PC-3 (cell line): ENCODE measurements at regions not wholly inside any gene's neighbourhood (a gene's known extent, or its start where the extent isn't known, plus 50 kb on each side); places are given as distances from the start of the nearest gene placed in this dataset.

Experiments used
- ATAC-seq: fragments of 200-7000 bp; cut with Tn5 transposase; 2 replicates; pipeline ENCODE4 v1.9.1; 2020; ENCODE audit warnings: mild to moderate bottlenecking, moderate library complexity
- BruUV-seq: library from RNA; stranded (reverse); fragments of 400-500 nt; replicated peaks from 2 replicates; lab custom pipeline; 2021; lab: Mats Ljungman, UMichigan
- CTCF ChIA-PET: fragments of 300-600 bp; sonication (Branson Sonifier 250); formaldehyde crosslinking; loops from one replicate; lab custom pipeline; 2022; ENCODE audit warnings: antibody characterized with exemption; lab: Charles Lee
- POLR2A ChIA-PET: fragments of 300-600 bp; sonication (Branson Sonifier 250); formaldehyde crosslinking; loops from one replicate; lab custom pipeline; 2022; ENCODE audit warnings: antibody characterized with exemption; ENCODE audit not compliant: unreplicated experiment; lab: Charles Lee
- DNase-seq: peaks from one replicate; pipeline ENCODE4 v3.0.0-alpha.2; 2015
- H2AFZ ChIP-seq: fragments of 300-600 bp; sonication (generic); 2 replicates; pipeline ENCODE4 v1.6.0; 2016; ENCODE audit warnings: antibody characterized with exemption, low read length
- H3F3A ChIP-seq: fragments of 300-600 bp; sonication (generic); one replicate; pipeline ENCODE4 v1.6.0; 2017; ENCODE audit warnings: antibody characterized with exemption, low read length, control low read depth, mild to moderate bottlenecking; ENCODE audit not compliant: unreplicated experiment
- H3K27ac ChIP-seq: fragments of 300-600 bp; sonication (generic); 2 replicates; pipeline ENCODE4 v1.5.1; 2016; ENCODE audit warnings: mild to moderate bottlenecking, low read length
- H3K27me3 ChIP-seq: fragments of 300-600 bp; sonication (generic); 2 replicates; pipeline ENCODE4 v1.6.1; 2016; ENCODE audit warnings: low read length, mixed read lengths
- H3K36me3 ChIP-seq: fragments of 300-600 bp; sonication (generic); 2 replicates; pipeline ENCODE4 v1.6.1; 2016; ENCODE audit warnings: low read depth, mixed run types, low read length, mixed read lengths
- H3K4me1 ChIP-seq: fragments of 300-600 bp; sonication (generic); 2 replicates; pipeline ENCODE4 v1.5.1; 2016; ENCODE audit warnings: low read length; ENCODE audit not compliant: insufficient read depth
- H3K4me2 ChIP-seq: fragments of 300-600 bp; sonication (generic); 2 replicates; pipeline ENCODE4 v1.6.0; 2016; ENCODE audit warnings: low read length
- H3K4me3 ChIP-seq: fragments of 300-600 bp; sonication (generic); 2 replicates; pipeline ENCODE4 v1.5.1; 2016; ENCODE audit warnings: mild to moderate bottlenecking, low read length, mixed read lengths
- H3K79me2 ChIP-seq: fragments of 300-600 bp; sonication (generic); 2 replicates; pipeline ENCODE4 v1.6.1; 2017; ENCODE audit warnings: low read length, mixed read lengths
- H3K9ac ChIP-seq: fragments of 300-600 bp; sonication (generic); 2 replicates; pipeline ENCODE4 v1.6.0; 2016; ENCODE audit warnings: mild to moderate bottlenecking, low read length
- H3K9me2 ChIP-seq: fragments of 300-600 bp; sonication (generic); replicated peaks from 2 replicates; pipeline ENCODE4 v1.6.1; 2016; ENCODE audit warnings: mixed run types, low read length, mixed read lengths
- H3K9me3 ChIP-seq: fragments of 300-600 bp; sonication (generic); 2 replicates; pipeline ENCODE4 v1.6.1; 2016; ENCODE audit warnings: low read length, mixed read lengths
- H4K20me1 ChIP-seq: fragments of 300-600 bp; sonication (generic); 2 replicates; pipeline ENCODE4 v1.6.1; 2016; ENCODE audit warnings: low read length, mixed read lengths
- CTCF ChIP-seq: fragments of 300-600 bp; sonication (generic); conservative IDR thresholded peaks from 2 replicates; pipeline ENCODE4 v1.5.1; 2017; ENCODE audit warnings: antibody characterized with exemption, low read depth, mild to moderate bottlenecking, low read length
- EZH2 ChIP-seq: fragments of 300-600 bp; sonication (generic); IDR thresholded peaks from one replicate; pipeline ENCODE4 v1.6.1; 2017; ENCODE audit warnings: antibody characterized with exemption, mild to moderate bottlenecking, low read length; ENCODE audit not compliant: unreplicated experiment
- EZH2phosphoT487 ChIP-seq: fragments of 300-600 bp; sonication (generic); IDR thresholded peaks from 2 replicates; pipeline ENCODE4 v1.6.1; 2018; ENCODE audit warnings: mild to moderate bottlenecking, antibody characterized with exemption, low read length, borderline replicate concordance
- intact Hi-C: fragments of 100-400 bp; cut with micrococcal nuclease; formaldehyde crosslinking; loops from 2 replicates; pipeline ENCODE4 v1.9.0; 2023

GRCh38 chr10:42981358-42982236 is 95.3 kb upstream of the RET start:
- H3K9me2 ChIP-seq: no peaks in the 10 kb centered on the region
- H4K20me1 ChIP-seq: no peaks in the 10 kb centered on the region
- H3K9ac ChIP-seq: no peak overlapping the region
- H3K4me1 ChIP-seq: no peaks in the 10 kb centered on the region
- no peak overlapping the region for H3K4me2 ChIP-seq
- H3K36me3 ChIP-seq: no peaks in the 10 kb centered on the region
- H2AFZ ChIP-seq: no peak overlapping the region
- ATAC-seq (no peak), DNase-seq (no peak)
- H3K4me3 ChIP-seq: no peak overlapping the region
- BruUV-seq: no TSS peak
- no peak for TF ChIP-seq EZH2phosphoT487
- TF ChIP-seq EZH2: no peak
- no peak for TF ChIP-seq CTCF
- no peaks in the 10 kb centered on the region for H3F3A ChIP-seq
- no peaks in the 10 kb centered on the region for H3K9me3 ChIP-seq
- H3K79me2 ChIP-seq: no peaks in the 10 kb centered on the region
- H3K27ac ChIP-seq: no peak overlapping the region
- peaks cover 8% of the 10 kb centered on the region; the same call in 1 of the 2 replicates for H3K27me3 ChIP-seq
- POLR2A ChIA-PET: no interaction called here
- CTCF ChIA-PET: no interaction called here
- intact Hi-C loops: no loop called here

GRCh38 chr10:42982891-42983506 is 93.9 kb upstream of the RET start:
- no peaks in the 10 kb centered on the region for H3F3A ChIP-seq
- H3K27ac ChIP-seq: no peak overlapping the region
- peaks cover 8% of the 10 kb centered on the region; the same call in 1 of the 2 replicates for H3K27me3 ChIP-seq
- no peaks in the 10 kb centered on the region for H3K9me2 ChIP-seq
- intact Hi-C loops: no loop called here
- H3K79me2 ChIP-seq: no peaks in the 10 kb centered on the region
- no peak for TF ChIP-seq EZH2phosphoT487
- no peak for TF ChIP-seq CTCF
- no peak for TF ChIP-seq EZH2
- H2AFZ ChIP-seq: no peak overlapping the region
- H3K9ac ChIP-seq: no peak overlapping the region
- no peaks in the 10 kb centered on the region for H3K4me1 ChIP-seq
- H3K9me3 ChIP-seq: no peaks in the 10 kb centered on the region
- no peaks in the 10 kb centered on the region for H3K36me3 ChIP-seq
- no peaks in the 10 kb centered on the region for H4K20me1 ChIP-seq
- DNase-seq: no peak
- H3K4me2 ChIP-seq: no peak overlapping the region
- ChIA-PET CTCF (no interaction called here), POLR2A (no interaction called here)
- BruUV-seq: no TSS peak
- ATAC-seq: no peak
- no peak overlapping the region for H3K4me3 ChIP-seq

- Histone ChIP-seq H3K4me3 (no peak overlapping the region), H3K4me2 (no peak overlapping the region), H3K9me2 (no peaks in the 10 kb centered on the region), H2AFZ (no peak overlapping the region), H3K79me2 (no peaks in the 10 kb centered on the region), H3F3A (no peaks in the 10 kb centered on the region), H4K20me1 (no peaks in the 10 kb centered on the region), H3K9ac (no peak overlapping the region), H3K9me3 (no peaks in the 10 kb centered on the region), H3K27ac (no peak overlapping the region), H3K36me3 (no peaks in the 10 kb centered on the region), H3K27me3 (peaks cover 6% of the 10 kb centered on the region; the same call in 1 of the 2 replicates), H3K4me1 (no peaks in the 10 kb centered on the region)
- intact Hi-C loops: no loop called here
- BruUV-seq: no TSS peak
- TF ChIP-seq EZH2phosphoT487 (no peak), CTCF (no peak), EZH2 (no peak)
- ATAC-seq (no peak), DNase-seq (no peak)
- POLR2A ChIA-PET: no interaction called here
- CTCF ChIA-PET: no interaction called here
Observed at GRCh38 chr10:42983591-42983990, 93.3 kb upstream of the RET start.
